ENCODE measurements at regions not wholly inside any gene's neighbourhood (a gene's known extent, or its start where the extent isn't known, plus 50 kb on each side); places are given as distances from the start of the nearest gene placed in this dataset.

DNA sequence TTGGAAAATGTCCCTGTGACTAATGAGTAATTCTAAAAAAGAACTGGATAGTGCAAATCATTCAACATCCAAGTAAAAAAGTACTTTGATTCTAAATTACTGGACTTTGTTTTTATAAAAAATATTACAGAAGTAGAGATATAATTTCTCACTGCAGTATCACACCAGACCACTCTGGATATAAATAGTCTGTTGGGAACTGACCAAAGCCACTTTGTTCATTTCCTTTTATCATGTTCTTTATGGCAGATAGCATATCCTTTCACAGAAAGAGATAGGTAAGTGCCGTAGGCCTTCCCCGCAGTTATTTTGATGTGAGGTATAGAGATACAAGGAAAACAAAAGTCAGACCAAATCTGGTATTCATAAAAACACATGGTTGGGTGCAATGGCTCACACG is 827.4 kb upstream of the GRAMD2B start:
- H3K4me3 ChIP-seq (ENCODE audit: low read length): no peak overlapping the region
- no peaks in the 10 kb centered on the region for H3K27me3 ChIP-seq (ENCODE audit: control insufficient read depth, insufficient read depth, low read length, poor library complexity, severe bottlenecking)
- Mint-ChIP-seq H3K4me1 (peaks cover 12% of the 10 kb centered on the region), H3K27me3 (ENCODE audit: insufficient read depth) (no peaks in the 10 kb centered on the region), H3K4me3 (no peak overlapping the region), H3K9me3 (no peaks in the 10 kb centered on the region), H3K36me3 (ENCODE audit: low read depth) (no peaks in the 10 kb centered on the region), H3K27ac (no peak overlapping the region)
- H3K27ac ChIP-seq (ENCODE audit: low read depth, low read length): no peak overlapping the region
- H3K9me3 ChIP-seq (ENCODE audit: control insufficient read depth, low read length): no peaks in the 10 kb centered on the region
- H3K4me1 ChIP-seq (ENCODE audit: control insufficient read depth, insufficient read depth, low read length): no peaks in the 10 kb centered on the region
- no peaks in the 10 kb centered on the region for H3K36me3 ChIP-seq (ENCODE audit: control insufficient read depth, insufficient read depth, low read length)
- DNase-seq: no peak
- TF ChIP-seq CTCF (conservative IDR thresholded peaks at IDR 0.05): no peak
- 96 to 100% methylated on average over 1 to 3 of the region's 3 CpGs for WGBS, 2 experiments (ENCODE audit: insufficient coverage in 1 of 2, insufficient read length in 1 of 2)
- H3K9ac ChIP-seq (ENCODE audit: extremely low read depth, low read length, poor library complexity, severe bottlenecking): no peak overlapping the region

- Histone ChIP-seq H3K4me3 (ENCODE audit: low read length) (no peak overlapping the region), H3K4me1 (ENCODE audit: control insufficient read depth, insufficient read depth, low read length) (no peaks in the 10 kb centered on the region), H3K27ac (ENCODE audit: low read depth, low read length) (no peak overlapping the region), H3K9me3 (ENCODE audit: control insufficient read depth, low read length) (no peaks in the 10 kb centered on the region), H3K27me3 (ENCODE audit: control insufficient read depth, insufficient read depth, low read length, poor library complexity, severe bottlenecking) (no peaks in the 10 kb centered on the region), H3K36me3 (ENCODE audit: control insufficient read depth, insufficient read depth, low read length) (no peaks in the 10 kb centered on the region), H3K9ac (ENCODE audit: extremely low read depth, low read length, poor library complexity, severe bottlenecking) (no peak overlapping the region)
- Mint-ChIP-seq H3K4me1 (peaks cover 8% of the 10 kb centered on the region), H3K27ac (no peak overlapping the region), H3K9me3 (no peaks in the 10 kb centered on the region), H3K27me3 (ENCODE audit: insufficient read depth) (no peaks in the 10 kb centered on the region), H3K36me3 (ENCODE audit: low read depth) (no peaks in the 10 kb centered on the region), H3K4me3 (no peak overlapping the region)
- WGBS, 2 experiments (ENCODE audit: insufficient coverage in 1 of 2, insufficient read length in 1 of 2): 96% methylated on average over 2 of the region's 2 CpGs; no CpG with 5 or more reads in 1 of the 2 experiments
- no peak for DNase-seq
- no peak for TF ChIP-seq CTCF (conservative IDR thresholded peaks at IDR 0.05)
Observed at GRCh38 chr5:125597338-125597737, 825.9 kb upstream of the GRAMD2B start.

DNA sequence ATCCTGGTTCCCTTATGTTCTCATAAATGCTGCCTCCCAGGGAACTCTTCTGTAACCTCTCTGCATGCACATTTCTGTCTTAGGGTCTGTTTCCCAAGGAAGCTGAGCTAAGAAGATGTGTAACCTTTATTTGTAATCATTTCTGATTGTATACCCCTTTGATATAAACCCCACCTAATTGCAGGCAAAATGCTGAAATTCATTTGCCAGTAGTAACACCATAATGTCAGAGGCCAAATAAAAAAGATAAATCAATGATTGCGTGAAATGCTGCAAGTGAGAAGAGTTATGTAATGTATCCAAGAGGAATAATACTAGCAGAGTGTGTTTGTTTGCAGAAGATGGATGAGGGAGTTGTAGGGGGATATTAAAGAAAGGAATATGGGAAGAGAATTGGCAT is 822.6 kb upstream of the GRAMD2B start:
- H3K9me3 Mint-ChIP-seq: no peaks in the 10 kb centered on the region

More for the DNA sequence above, 822.6 kb upstream of the GRAMD2B start:
- no peak overlapping the region for H3K9ac ChIP-seq (ENCODE audit: extremely low read depth, low read length, poor library complexity, severe bottlenecking)
- DNase-seq: no peak
- no peak overlapping the region for H3K4me3 ChIP-seq (ENCODE audit: low read length)
- no peaks in the 10 kb centered on the region for H3K27me3 Mint-ChIP-seq (ENCODE audit: insufficient read depth)
- TF ChIP-seq CTCF (conservative IDR thresholded peaks at IDR 0.05): no peak
- H3K36me3 ChIP-seq (ENCODE audit: control insufficient read depth, insufficient read depth, low read length): no peaks in the 10 kb centered on the region
- no peaks in the 10 kb centered on the region for H3K27me3 ChIP-seq (ENCODE audit: control insufficient read depth, insufficient read depth, low read length, poor library complexity, severe bottlenecking)
- no peak overlapping the region for H3K27ac Mint-ChIP-seq
- no peaks in the 10 kb centered on the region for H3K9me3 ChIP-seq (ENCODE audit: control insufficient read depth, low read length)
- H3K4me1 Mint-ChIP-seq: peaks cover 8% of the 10 kb centered on the region
- 98 to 100% methylated on average over 1 of the region's 1 CpG for WGBS, 2 experiments (ENCODE audit: insufficient coverage in 1 of 2, insufficient read length in 1 of 2)
- no peak overlapping the region for H3K4me3 Mint-ChIP-seq
- no peak overlapping the region for H3K27ac ChIP-seq (ENCODE audit: low read depth, low read length)
- H3K36me3 Mint-ChIP-seq (ENCODE audit: low read depth): no peaks in the 10 kb centered on the region
- no peaks in the 10 kb centered on the region for H3K4me1 ChIP-seq (ENCODE audit: control insufficient read depth, insufficient read depth, low read length)
